Hepatocyte (in vitro differentiated cells): ENCODE measurements at regions not wholly inside any gene's neighbourhood (a gene's known extent, or its start where the extent isn't known, plus 50 kb on each side); places are given as distances from the start of the nearest gene placed in this dataset.

Source experiments
- CTCF ChIP-seq: fragments of 200-600 bp; sonication (generic); IDR thresholded peaks from 2 replicates; pipeline ENCODE4 v1.5.1; 2016; ENCODE audit warnings: antibody characterized with exemption, mild to moderate bottlenecking; ENCODE audit not compliant: poor library complexity
- EZH2 ChIP-seq: fragments of 200-600 bp; sonication (generic); IDR thresholded peaks from 2 replicates; pipeline ENCODE4 v1.6.1; 2016; ENCODE audit warnings: antibody characterized with exemption, mild to moderate bottlenecking, borderline replicate concordance

GRCh38 chr1:219433001-219433400, 179.9 kb downstream of the ZC3H11B start:
- TF ChIP-seq CTCF (no peak), EZH2 (no peak)
